SU-DHL-6 (cell line): ENCODE measurements at regions not wholly inside any gene's neighbourhood (a gene's known extent, or its start where the extent isn't known, plus 50 kb on each side); places are given as distances from the start of the nearest gene placed in this dataset.

Experiments used
- H2AFZ ChIP-seq: fragments of 200-600 bp; sonication (generic); 2 replicates; pipeline ENCODE4 v1.6.1; 2014; ENCODE audit warnings: low read depth, mild to moderate bottlenecking, moderate library complexity, mixed read lengths, antibody characterized with exemption, low read length; ENCODE audit not compliant: severe bottlenecking
- H3F3A ChIP-seq: fragments of 200-600 bp; shearing (Covaris generic); 2 replicates; pipeline ENCODE4 v1.6.0; 2016; ENCODE audit warnings: antibody characterized with exemption, mild to moderate bottlenecking; ENCODE audit not compliant: insufficient read depth
- H3K27ac ChIP-seq: fragments of 200-600 bp; sonication (generic); 2 replicates; pipeline ENCODE4 v1.5.1; 2016; ENCODE audit warnings: low read depth, mild to moderate bottlenecking, low read length, moderate library complexity, mixed read lengths
- H3K27me3 ChIP-seq: fragments of 200-600 bp; sonication (generic), shearing (Covaris generic); 2 replicates; pipeline ENCODE4 v1.6.0; 2014; ENCODE audit warnings: mild to moderate bottlenecking, low read length
- H3K36me3 ChIP-seq: fragments of 200-600 bp; sonication (generic); 2 replicates; pipeline ENCODE4 v1.6.1; 2014; ENCODE audit warnings: mild to moderate bottlenecking, low read length, mixed read lengths
- H3K4me2 ChIP-seq: fragments of 300-600, 200-600 bp; shearing (Covaris generic), sonication (generic); 2 replicates; pipeline ENCODE4 v1.6.0; 2014; ENCODE audit warnings: low read length, low read depth, mild to moderate bottlenecking; ENCODE audit not compliant: poor library complexity, severe bottlenecking
- H3K4me3 ChIP-seq: fragments of 200-600 bp; sonication (generic); 2 replicates; pipeline ENCODE4 v1.5.1; 2014; ENCODE audit warnings: antibody characterized with exemption, low read length, mild to moderate bottlenecking, mixed read lengths; ENCODE audit not compliant: insufficient read depth, poor library complexity, severe bottlenecking
- H3K79me2 ChIP-seq: fragments of 200-600 bp; sonication (generic); 2 replicates; pipeline ENCODE4 v1.6.1; 2014; ENCODE audit warnings: mild to moderate bottlenecking, low read length, moderate library complexity; ENCODE audit not compliant: insufficient read depth
- H3K9ac ChIP-seq: fragments of 200-600 bp; sonication (generic); 2 replicates; pipeline ENCODE4 v1.7.0; 2014; ENCODE audit warnings: mild to moderate bottlenecking, low read length
- H3K9me2 ChIP-seq: fragments of 200-600 bp; sonication (generic); replicated peaks from 2 replicates; pipeline ENCODE4 v1.6.1; 2014; ENCODE audit warnings: low read length; ENCODE audit not compliant: insufficient read depth
- H3K9me3 ChIP-seq: fragments of 200-600 bp; sonication (generic); 2 replicates; pipeline ENCODE4 v1.6.1; 2014; ENCODE audit warnings: low read length, mixed read lengths; ENCODE audit not compliant: insufficient read depth
- H4K20me1 ChIP-seq: fragments of 200-600 bp; sonication (generic); 2 replicates; pipeline ENCODE4 v1.6.1; 2014; ENCODE audit warnings: low read depth, mild to moderate bottlenecking, antibody characterized with exemption, low read length, moderate library complexity, mixed read lengths
- EZH2phosphoT487 ChIP-seq: fragments of 200-600 bp; sonication (generic), shearing (Covaris generic); conservative IDR thresholded peaks from 2 replicates; pipeline ENCODE4 v1.6.1; 2018; ENCODE audit warnings: mild to moderate bottlenecking, antibody characterized with exemption, low read length, moderate library complexity, mixed read lengths
- TF ChIP-seq, protein P1 (sequence below): fragments of 200-600 bp; sonication (generic); IDR thresholded peaks from one replicate; pipeline ENCODE4 v1.5.1; 2017; ENCODE audit warnings: antibody characterized with exemption, mild to moderate bottlenecking, low read length, moderate library complexity; ENCODE audit not compliant: insufficient read depth, poor library complexity, severe bottlenecking

DNA sequence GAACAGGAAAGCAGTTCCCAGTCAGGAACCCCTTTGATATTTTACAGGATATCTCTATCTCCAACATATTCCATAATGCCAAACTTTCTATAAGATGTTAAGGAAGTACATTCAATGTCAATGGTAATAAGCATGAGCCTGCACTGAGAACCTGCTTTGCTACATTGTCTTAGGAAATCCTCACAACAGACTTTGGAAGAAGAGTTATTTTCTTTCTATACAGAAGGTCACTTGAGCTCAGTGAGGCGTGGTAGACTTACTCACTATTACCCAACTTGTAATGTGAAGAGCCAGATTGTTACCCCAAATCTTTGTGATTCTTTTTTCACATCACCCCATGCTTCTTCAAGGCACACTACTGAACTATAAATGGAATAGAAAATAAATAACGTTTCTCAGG is 435.9 kb downstream of the DNAH5 start:
- no peak overlapping the region for H3K4me2 ChIP-seq
- no peak overlapping the region for H2AFZ ChIP-seq
- no peaks in the 10 kb centered on the region for H3K36me3 ChIP-seq
- H3K9me2 ChIP-seq = no peaks in the 10 kb centered on the region
- no peak overlapping the region for H3K4me3 ChIP-seq
- no peaks in the 10 kb centered on the region for H3F3A ChIP-seq
- no peaks in the 10 kb centered on the region for H3K79me2 ChIP-seq
- no peak overlapping the region for H3K27ac ChIP-seq
- no peaks in the 10 kb centered on the region for H3K27me3 ChIP-seq
- TF ChIP-seq EZH2phosphoT487 = no peak
- TF ChIP-seq, protein P1, sequence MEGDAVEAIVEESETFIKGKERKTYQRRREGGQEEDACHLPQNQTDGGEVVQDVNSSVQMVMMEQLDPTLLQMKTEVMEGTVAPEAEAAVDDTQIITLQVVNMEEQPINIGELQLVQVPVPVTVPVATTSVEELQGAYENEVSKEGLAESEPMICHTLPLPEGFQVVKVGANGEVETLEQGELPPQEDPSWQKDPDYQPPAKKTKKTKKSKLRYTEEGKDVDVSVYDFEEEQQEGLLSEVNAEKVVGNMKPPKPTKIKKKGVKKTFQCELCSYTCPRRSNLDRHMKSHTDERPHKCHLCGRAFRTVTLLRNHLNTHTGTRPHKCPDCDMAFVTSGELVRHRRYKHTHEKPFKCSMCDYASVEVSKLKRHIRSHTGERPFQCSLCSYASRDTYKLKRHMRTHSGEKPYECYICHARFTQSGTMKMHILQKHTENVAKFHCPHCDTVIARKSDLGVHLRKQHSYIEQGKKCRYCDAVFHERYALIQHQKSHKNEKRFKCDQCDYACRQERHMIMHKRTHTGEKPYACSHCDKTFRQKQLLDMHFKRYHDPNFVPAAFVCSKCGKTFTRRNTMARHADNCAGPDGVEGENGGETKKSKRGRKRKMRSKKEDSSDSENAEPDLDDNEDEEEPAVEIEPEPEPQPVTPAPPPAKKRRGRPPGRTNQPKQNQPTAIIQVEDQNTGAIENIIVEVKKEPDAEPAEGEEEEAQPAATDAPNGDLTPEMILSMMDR = no peak
- no peaks in the 10 kb centered on the region for H3K9me3 ChIP-seq
- no peak overlapping the region for H3K9ac ChIP-seq
- H4K20me1 ChIP-seq = no peaks in the 10 kb centered on the region

GRCh38 chr5:13505326-13505725 is 439.2 kb downstream of the DNAH5 start:
- Histone ChIP-seq H3K4me2 (no peak overlapping the region), H4K20me1 (no peaks in the 10 kb centered on the region), H3K79me2 (no peaks in the 10 kb centered on the region), H3K27me3 (no peaks in the 10 kb centered on the region), H3K27ac (no peak overlapping the region), H3K9me2 (no peaks in the 10 kb centered on the region), H3K9ac (no peak overlapping the region), H3K36me3 (no peaks in the 10 kb centered on the region), H2AFZ (no peak overlapping the region), H3K9me3 (no peaks in the 10 kb centered on the region), H3F3A (no peaks in the 10 kb centered on the region), H3K4me3 (no peak overlapping the region)
- TF ChIP-seq, protein P1 = no peak
- TF ChIP-seq EZH2phosphoT487 = no peak

- H3F3A ChIP-seq = no peaks in the 10 kb centered on the region
- H3K79me2 ChIP-seq = no peaks in the 10 kb centered on the region
- H3K27ac ChIP-seq = no peak overlapping the region
- no peaks in the 10 kb centered on the region for H3K36me3 ChIP-seq
- H3K27me3 ChIP-seq = no peaks in the 10 kb centered on the region
- no peaks in the 10 kb centered on the region for H4K20me1 ChIP-seq
- no peak overlapping the region for H3K9ac ChIP-seq
- no peaks in the 10 kb centered on the region for H3K9me3 ChIP-seq
- no peak overlapping the region for H3K4me3 ChIP-seq
- no peak overlapping the region for H3K4me2 ChIP-seq
- no peaks in the 10 kb centered on the region for H3K9me2 ChIP-seq
- no peak overlapping the region for H2AFZ ChIP-seq
- TF ChIP-seq, protein P1 = no peak
- TF ChIP-seq EZH2phosphoT487 = no peak
These were observed 441.5 kb downstream of the DNAH5 start for GRCh38 chr5:13503017-13503416.
